ENCODE measurements at regions not wholly inside any gene's neighbourhood (a gene's known extent, or its start where the extent isn't known, plus 50 kb on each side); places are given as distances from the start of the nearest gene placed in this dataset.

- no peak for DNase-seq (ENCODE audit: low spot score)
Measured at GRCh38 chr3:28738425-28738824, 389.8 kb upstream of the AZI2 start.

DNA sequence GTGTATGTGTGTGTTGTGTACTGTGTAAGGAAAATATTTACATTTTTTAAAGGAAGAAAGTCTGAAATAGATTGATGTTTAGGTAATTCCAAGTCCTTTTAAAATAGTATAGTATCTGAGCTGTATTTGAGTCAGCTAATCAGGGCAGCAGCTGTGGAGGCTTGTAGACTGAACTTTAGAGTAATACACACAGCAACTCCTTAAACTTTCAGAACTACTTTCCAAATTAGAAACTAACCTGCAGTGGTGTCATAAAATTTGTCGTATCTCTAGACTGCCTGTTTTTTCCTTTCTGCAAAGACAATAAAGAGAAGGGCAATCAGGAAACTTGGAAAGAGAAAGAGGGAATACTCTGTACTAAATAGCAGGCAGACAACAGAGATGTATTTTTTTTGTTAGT is 391.0 kb upstream of the AZI2 start:
- no peak for DNase-seq (ENCODE audit: low spot score)

- DNase-seq (ENCODE audit: low spot score) = no peak
Measured at GRCh38 chr3:28743271-28743670, 394.6 kb upstream of the AZI2 start.

DNA sequence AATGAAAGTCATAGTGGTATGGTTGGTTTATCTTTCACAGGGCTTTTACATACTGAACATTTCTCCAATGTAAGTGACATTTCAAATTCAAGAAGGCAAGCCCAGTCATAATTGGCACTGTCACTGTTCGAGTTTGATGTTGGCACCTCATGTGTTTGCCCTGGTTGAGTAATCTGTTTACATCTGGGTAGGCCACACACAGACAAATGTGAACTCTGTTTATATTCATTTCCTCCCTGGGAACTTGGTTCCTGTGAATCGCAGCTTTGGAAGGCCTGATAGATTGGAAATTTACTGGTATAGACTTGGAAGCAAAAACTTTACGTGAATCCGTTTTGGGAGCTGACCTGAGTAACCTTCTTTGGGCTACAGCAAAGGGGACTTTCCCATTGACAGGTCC is 395.2 kb upstream of the AZI2 start:
- no peak for DNase-seq (ENCODE audit: low spot score)

DNA sequence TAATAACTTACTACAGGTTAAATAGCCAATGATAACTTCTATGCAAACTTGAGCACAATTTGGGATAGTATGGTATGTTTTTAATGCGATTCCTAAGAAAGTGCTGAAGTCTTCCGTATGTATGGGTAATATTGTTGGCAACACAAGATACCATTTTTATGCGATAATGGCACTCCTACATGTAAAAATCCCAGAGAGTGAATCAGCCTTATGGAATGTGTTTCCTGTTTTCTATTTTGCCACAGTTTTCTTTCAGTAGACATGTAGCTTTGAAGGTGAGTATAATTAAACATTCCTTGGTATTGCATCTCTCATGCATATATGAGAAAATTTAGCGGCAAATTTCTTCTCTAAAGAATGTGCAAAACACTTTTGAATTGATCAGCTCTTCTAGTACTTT is 396.8 kb upstream of the AZI2 start:
- DNase-seq (ENCODE audit: low spot score) = no peak

DNA sequence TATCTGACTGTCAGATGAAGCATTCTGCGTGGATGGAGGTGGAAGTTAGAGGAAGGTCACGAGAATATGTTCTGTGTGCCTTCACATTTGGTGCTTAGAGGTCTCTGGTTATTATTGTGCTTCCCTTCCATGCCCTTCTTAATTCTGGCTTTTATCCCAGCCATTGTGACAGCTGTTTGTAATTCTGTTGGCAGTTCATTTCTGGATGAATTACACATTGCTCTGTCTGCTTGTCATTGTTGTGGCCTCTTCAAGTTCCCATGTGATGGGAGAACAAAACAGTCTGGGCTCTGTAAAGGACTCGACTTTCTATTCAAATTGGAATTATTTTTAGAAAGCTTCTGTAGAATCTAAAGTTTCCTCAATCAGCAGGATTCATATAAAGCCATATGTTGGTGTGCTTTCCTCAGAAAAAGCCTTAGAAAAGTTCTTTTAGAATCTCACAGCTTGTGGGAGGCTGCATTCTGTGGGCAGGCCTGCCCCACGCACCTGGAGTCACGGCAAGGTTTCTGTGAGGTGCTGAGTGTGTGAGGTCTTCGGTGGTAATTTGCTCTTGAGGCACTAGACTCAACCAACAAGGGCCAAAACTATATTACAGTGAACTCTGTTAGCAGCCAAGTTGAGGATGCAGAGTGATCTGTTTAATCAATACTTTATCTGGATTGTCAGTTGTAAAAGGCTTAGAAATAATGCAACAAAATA is 397.4 kb upstream of the AZI2 start:
- no peak for DNase-seq (ENCODE audit: low spot score)

DNA sequence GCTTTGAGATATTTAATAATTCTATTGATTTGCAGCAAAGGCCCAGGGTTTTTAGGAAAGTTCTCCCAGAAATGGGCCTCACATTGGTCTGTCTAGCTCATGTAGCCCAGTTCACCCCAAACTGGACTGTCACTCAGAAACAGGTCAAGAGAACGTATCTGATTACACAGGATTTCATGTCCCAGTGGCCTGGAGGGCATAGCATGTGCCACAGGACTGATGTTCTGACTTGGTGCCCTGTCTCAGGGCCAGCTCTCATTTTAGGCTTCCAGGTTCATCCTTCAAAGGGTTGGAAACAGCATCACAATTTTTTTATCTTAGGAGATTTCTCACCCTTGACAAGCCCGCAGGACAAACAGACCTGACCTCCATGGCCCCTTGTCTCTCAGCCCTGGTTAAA is 398.4 kb upstream of the AZI2 start:
- DNase-seq (ENCODE audit: low spot score) = no peak

GRCh38 chr3:28751864-28752263 is 403.2 kb upstream of the AZI2 start:
- no peak for DNase-seq (ENCODE audit: low spot score)

GRCh38 chr3:28752290-28752689 is 403.7 kb upstream of the AZI2 start:
- no peak for DNase-seq (ENCODE audit: low spot score)

DNA sequence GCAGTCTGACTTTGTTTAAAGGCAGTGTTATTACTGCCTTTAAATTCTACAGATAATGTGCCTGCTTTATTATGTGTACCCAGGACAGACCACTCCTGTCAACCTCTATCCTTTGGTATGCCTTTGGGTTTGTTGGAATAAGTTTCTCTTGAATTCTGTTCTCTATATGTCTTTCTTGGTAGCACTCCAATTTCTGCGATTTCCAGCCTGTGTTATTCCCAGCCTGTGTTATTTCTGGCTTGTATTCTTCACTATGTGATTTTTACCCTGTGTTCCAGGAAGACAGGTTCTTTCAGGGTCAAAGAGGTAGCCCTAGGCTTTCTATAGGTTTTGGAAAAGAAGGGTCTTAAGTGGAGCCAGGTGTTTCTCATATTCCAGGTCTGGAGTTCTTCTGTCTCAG is 407.4 kb upstream of the AZI2 start:
- DNase-seq (ENCODE audit: low spot score) = no peak

DNA sequence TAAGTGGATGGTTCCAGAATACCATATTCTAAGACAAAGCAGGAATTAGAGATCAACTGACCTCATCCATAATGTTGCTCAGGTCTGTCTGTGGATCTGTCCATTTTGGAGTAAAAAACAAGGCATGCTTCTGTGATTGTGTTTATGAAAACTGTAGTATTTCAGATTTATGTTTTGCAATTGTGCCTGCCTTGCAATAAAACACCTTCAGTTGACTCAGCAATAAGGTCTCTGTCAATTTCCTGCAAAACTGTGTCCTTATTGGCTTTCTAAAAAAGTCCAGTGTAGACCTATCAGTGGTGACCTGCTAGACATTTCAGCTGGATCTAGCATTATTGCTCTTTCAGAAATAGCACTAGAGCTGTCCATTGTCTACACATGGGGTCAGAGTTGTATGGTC is 409.5 kb upstream of the AZI2 start:
- DNase-seq (ENCODE audit: low spot score) = no peak

- no peak for DNase-seq (ENCODE audit: low spot score)
Measured at GRCh38 chr3:28761375-28761774, 412.8 kb upstream of the AZI2 start.

DNA sequence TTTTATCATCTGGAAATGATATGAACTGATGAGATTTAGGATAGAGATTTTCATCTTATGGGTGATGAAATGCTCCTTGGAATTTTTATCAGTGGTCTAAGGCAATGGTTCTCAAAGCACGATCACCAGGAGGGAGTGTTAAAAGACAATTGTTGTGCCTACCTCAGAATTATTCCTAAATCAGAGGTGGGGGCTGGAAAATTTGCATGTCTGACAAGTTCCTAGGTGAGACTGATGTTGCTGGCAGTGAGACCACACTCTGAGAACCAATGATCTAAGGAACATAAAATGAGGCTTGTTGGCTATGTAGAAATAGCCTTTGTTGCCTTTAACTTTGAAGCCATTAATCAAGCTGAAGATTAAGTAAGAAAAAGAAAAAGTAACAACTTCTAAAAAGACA is 416.6 kb upstream of the AZI2 start:
- no peak for DNase-seq (ENCODE audit: low spot score)

GRCh38 chr3:28768439-28768838 is 419.8 kb upstream of the AZI2 start:
- no peak for DNase-seq (ENCODE audit: low spot score)

GRCh38 chr3:28777806-28778475 is 429.3 kb upstream of the AZI2 start:
- DNase-seq (ENCODE audit: low spot score) = no peak

DNA sequence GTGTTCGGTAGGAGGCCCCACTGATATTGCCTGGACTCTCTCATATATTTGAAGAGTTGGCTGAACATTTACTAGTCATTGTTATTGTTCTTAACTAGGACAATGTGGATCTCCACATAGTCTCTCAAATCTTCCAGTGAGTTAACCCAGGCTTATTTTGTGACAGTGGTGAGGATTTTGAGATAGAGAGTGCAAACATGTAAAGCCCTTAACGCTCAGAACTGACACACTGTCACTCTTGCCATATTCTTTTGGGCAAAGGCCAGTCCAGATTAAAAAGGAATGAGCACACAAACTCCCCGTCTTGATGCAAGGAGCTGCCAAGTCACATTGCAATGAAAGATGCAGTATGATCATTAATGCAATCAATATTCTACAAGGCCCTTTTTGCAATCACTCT is 431.9 kb upstream of the AZI2 start:
- DNase-seq (ENCODE audit: low spot score) = no peak

DNA sequence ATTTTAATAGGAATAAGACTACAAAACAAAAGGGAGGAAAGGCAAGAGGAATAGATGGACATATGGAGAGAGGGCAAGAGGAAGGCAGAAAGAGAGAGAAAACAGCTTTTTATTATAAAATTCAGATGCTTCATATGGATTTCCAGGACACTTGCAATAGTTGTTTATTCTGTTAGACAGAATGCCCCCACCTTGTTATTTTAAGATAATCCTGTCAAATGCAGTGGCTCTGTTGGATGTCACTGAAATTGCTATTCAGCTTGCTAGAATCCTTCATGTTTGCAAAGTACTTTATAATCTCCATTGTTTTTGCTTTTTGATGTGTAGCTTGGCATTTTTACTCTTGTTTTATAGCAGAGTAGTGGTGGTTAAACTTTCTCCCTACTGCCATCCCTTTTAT is 432.4 kb upstream of the AZI2 start:
- DNase-seq (ENCODE audit: low spot score) = no peak

DNA sequence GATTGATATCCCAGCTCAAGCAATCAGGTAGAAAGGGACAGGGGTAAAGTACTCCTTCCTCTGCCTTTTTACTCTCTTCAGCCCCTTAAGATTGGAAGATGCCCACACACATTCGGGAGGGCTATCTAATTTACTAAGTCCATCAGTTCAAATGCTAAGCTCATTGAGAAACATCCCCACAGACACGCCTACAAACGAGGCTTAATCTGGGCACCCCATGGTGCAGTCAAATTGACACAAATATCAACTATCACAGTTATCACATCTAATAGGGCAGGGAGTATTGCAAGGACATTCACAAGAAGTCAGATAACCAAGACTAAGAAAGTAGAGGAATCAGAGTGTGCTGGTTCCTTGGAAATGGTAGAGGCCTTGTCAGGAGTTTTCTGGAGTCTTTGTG is 437.8 kb upstream of the AZI2 start:
- DNase-seq (ENCODE audit: low spot score) = no peak

DNA sequence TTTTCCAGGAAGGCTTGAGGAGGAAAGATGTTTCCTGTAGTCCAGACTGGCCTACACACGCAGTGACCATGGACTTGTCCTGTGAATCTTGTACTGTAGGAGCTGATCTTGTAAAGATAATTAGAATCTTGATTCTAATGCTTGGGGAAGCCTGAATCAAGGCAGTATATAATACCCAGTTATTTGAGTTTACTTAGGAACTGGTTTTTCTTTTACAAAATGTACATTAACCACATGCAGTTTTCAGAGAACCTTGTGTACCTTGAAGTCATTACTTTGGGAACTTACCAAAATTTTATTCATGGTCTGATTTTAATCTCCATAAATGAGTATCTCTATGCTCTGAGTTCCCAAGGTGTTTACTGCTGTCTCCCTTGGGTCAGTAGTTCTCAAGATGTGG is 439.9 kb upstream of the AZI2 start:
- DNase-seq (ENCODE audit: low spot score) = no peak

- peak; percentile 21 for DNase-seq (ENCODE audit: low spot score)
Measured at GRCh38 chr3:28791713-28792255, 443.2 kb upstream of the AZI2 start.

DNA sequence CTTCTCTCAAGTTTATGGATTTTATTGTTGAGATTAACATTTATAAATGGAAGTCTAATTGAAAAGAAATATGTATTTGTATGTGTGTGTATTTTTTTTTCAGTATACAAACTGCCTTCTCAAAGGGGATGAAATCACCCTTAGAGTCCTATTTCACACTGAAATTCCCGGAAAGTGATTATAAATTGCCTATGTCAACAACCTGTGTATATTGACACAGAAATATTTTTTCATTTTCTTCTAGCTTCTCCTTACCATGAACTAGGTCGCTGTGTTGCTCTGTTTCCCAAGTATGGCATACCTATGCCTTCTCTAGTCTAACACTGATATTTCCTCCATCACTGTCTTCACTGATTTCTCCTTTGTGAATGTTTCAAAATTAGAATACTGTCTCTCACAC is 444.0 kb upstream of the AZI2 start:
- DNase-seq (ENCODE audit: low spot score) = no peak

GRCh38 chr3:28799084-28799483 is 450.5 kb upstream of the AZI2 start:
- no peak for DNase-seq (ENCODE audit: low spot score)

GRCh38 chr3:28800203-28800602 is 451.6 kb upstream of the AZI2 start:
- no peak for DNase-seq (ENCODE audit: low spot score)

DNA sequence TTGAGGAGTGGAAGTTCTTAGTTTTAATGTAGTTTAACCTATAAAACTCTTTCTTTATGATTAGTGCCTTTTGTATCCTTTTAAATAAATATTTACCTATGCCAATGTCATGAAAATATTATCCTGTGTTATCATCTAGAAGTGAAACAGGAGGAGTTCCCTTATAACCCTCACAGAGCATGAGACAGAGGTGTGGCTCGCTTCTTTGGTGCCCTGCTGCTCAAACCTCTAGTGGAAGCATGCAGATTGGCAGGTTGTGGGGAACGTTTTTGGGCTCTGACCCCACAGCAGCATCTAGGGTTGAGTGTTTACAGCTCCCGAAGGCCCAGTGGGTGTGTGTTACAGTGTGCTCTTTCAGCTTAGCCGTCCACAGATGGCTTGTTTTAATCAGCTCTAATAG is 459.4 kb upstream of the AZI2 start:
- DNase-seq (ENCODE audit: low spot score) = no peak
